Natural killer cell treated with Interleukin-12 subunit alpha and Interleukin-12 subunit beta and Interleukin-15 and Interleukin-18, amount 100 ng/mL, for 72 hours (primary cell): ENCODE measurements at regions not wholly inside any gene's neighbourhood (a gene's known extent, or its start where the extent isn't known, plus 50 kb on each side); places are given as distances from the start of the nearest gene placed in this dataset.

ENCODE experiments used
- ATAC-seq, 2 donors: fragments of 150-1000 bp; cut with Tn5 transposase in 1 of 2; sonication (Bioruptor Pico), chemical (Tn5 transposase) in 1 of 2; 2 replicates each; pipeline ENCODE4 v1.10.0; 2021
- DNase-seq: peaks from one replicate; pipeline ENCODE4 v3.0.0; 2022; ENCODE audit warnings: low spot score
- H3K27ac Mint-ChIP-seq, 2 donors: 1 replicate in 1 of 2; 2 replicates in 1 of 2; pipeline ENCODE4 v1.8.0; 2022; ENCODE audit warnings: mixed read lengths in 2 of 2, mild to moderate bottlenecking in 1 of 2, moderate library complexity in 1 of 2
- H3K27me3 Mint-ChIP-seq, 2 donors: 1 replicate in 1 of 2; 2 replicates in 1 of 2; pipeline ENCODE4 v1.8.0; 2022; ENCODE audit warnings: mixed read lengths in 2 of 2
- H3K36me3 Mint-ChIP-seq: one replicate; pipeline ENCODE4 v1.8.0; 2022; ENCODE audit warnings: mixed read lengths
- H3K4me1 Mint-ChIP-seq, 2 donors: 1 replicate in 1 of 2; 2 replicates in 1 of 2; pipeline ENCODE4 v1.8.0; 2022; ENCODE audit warnings: low read depth in 2 of 2, mixed read lengths in 2 of 2, mild to moderate bottlenecking in 1 of 2
- H3K4me3 Mint-ChIP-seq: one replicate; pipeline ENCODE4 v1.8.0; 2022; ENCODE audit warnings: mixed read lengths
- H3K9me3 Mint-ChIP-seq: 2 replicates; pipeline ENCODE4 v1.8.0; 2022; ENCODE audit warnings: mixed read lengths

- H3K27me3 Mint-ChIP-seq: peaks cover 29 to 35% of the 10 kb centered on the region in 2 donors
- H3K27ac Mint-ChIP-seq: no peak overlapping the region
- ATAC-seq: no peak
- no peak for DNase-seq
- no peak overlapping the region for H3K4me3 Mint-ChIP-seq
- no peaks in the 10 kb centered on the region for H3K9me3 Mint-ChIP-seq
- H3K36me3 Mint-ChIP-seq: no peaks in the 10 kb centered on the region
- H3K4me1 Mint-ChIP-seq: peaks cover 0 to 12% of the 10 kb centered on the region in 2 donors
These were observed 54.5 kb upstream of the PDZD8 start for GRCh38 chr10:117429643-117430265.

GRCh38 chr10:117427356-117427755 lies 52.1 kb upstream of the PDZD8 start:
- H3K9me3 Mint-ChIP-seq: no peaks in the 10 kb centered on the region
- no peak for ATAC-seq
- no peak overlapping the region for H3K27ac Mint-ChIP-seq
- no peak for DNase-seq
- H3K4me3 Mint-ChIP-seq: no peak overlapping the region
- no peaks in the 10 kb centered on the region for H3K4me1 Mint-ChIP-seq
- peaks cover 10 to 19% of the 10 kb centered on the region in 2 donors for H3K27me3 Mint-ChIP-seq
- H3K36me3 Mint-ChIP-seq: no peaks in the 10 kb centered on the region

- Mint-ChIP-seq H3K4me3 (no peak overlapping the region), H3K27ac (no peak overlapping the region), H3K36me3 (no peaks in the 10 kb centered on the region), H3K4me1 (no peaks in the 10 kb centered on the region), H3K9me3 (no peaks in the 10 kb centered on the region), H3K27me3 (peaks cover 4 to 12% of the 10 kb centered on the region in 2 donors)
- ATAC-seq (no peak), DNase-seq (no peak)
These were observed 50.8 kb upstream of the PDZD8 start for GRCh38 chr10:117425974-117426566.

- H3K4me3 Mint-ChIP-seq: no peak overlapping the region
- H3K9me3 Mint-ChIP-seq: no peaks in the 10 kb centered on the region
- H3K4me1 Mint-ChIP-seq: no peaks in the 10 kb centered on the region
- no peaks in the 10 kb centered on the region for H3K36me3 Mint-ChIP-seq
- ATAC-seq: no peak
- peaks cover 6 to 16% of the 10 kb centered on the region in 2 donors for H3K27me3 Mint-ChIP-seq
- no peak for DNase-seq
- H3K27ac Mint-ChIP-seq: no peak overlapping the region
These were observed 49.8 kb upstream of the PDZD8 start for GRCh38 chr10:117424883-117425649.
